Endothelial cell of umbilical vein (primary cell): ENCODE measurements at regions not wholly inside any gene's neighbourhood (a gene's known extent, or its start where the extent isn't known, plus 50 kb on each side); places are given as distances from the start of the nearest gene placed in this dataset.

Experiments
- BruUV-seq: library from RNA; stranded (reverse); fragments of 400-500 nt; replicated peaks from 2 replicates; lab custom pipeline; 2021; lab: Mats Ljungman, UMichigan
- CTCF ChIA-PET: fragments of 300-600, 350-600 bp; sonication (Branson Sonifier 250); formaldehyde crosslinking; loops from one replicate; lab custom pipeline; 2021; ENCODE audit warnings: antibody characterized with exemption, inconsistent platforms; lab: Charles Lee
- POLR2A ChIA-PET: fragments of 300-600, 350-600 bp; sonication (Branson Sonifier 250); formaldehyde crosslinking; loops from one replicate; lab custom pipeline; 2021; ENCODE audit warnings: antibody characterized with exemption, inconsistent platforms; lab: Charles Lee
- DNase-seq: peaks from one replicate; pipeline ENCODE4 v3.0.0-alpha.2; 2011; ENCODE audit warnings: low read depth, low spot score
- FAIRE-seq: peaks from 2 replicates; lab custom pipeline; 2011; peaks lifted over from hg19 to GRCh38; lab: Jason Lieb, UNC
- H2AFZ ChIP-seq: 2 replicates; pipeline ENCODE4 v1.6.0; 2012; ENCODE audit warnings: low read depth, low read length, control low read depth, inconsistent platforms
- H3K27ac ChIP-seq: 2 replicates; pipeline ENCODE4 v1.5.1; 2011; ENCODE audit warnings: low read depth, mild to moderate bottlenecking, control low read depth, low read length, moderate library complexity; ENCODE audit not compliant: insufficient read depth
- H3K27me3 ChIP-seq, 2 experiments: 2 replicates each; pipeline versions ENCODE4 v1.6.0 to v1.6.1; 2011; ENCODE audit warnings: low read length in 2 of 2, mixed read lengths in 1 of 2; ENCODE audit not compliant: control insufficient read depth in 2 of 2, insufficient read depth in 2 of 2
- H3K36me3 ChIP-seq, 2 experiments: 2 replicates in 1 of 2; 3 replicates in 1 of 2; pipeline ENCODE4 v1.5.1; 2011; ENCODE audit warnings: low read length in 2 of 2, mild to moderate bottlenecking in 1 of 2, moderate library complexity in 1 of 2; ENCODE audit not compliant: control insufficient read depth in 2 of 2, insufficient read depth in 2 of 2; ENCODE audit errors: extremely low read depth in 1 of 2
- H3K4me1 ChIP-seq: 3 replicates; pipeline ENCODE4 v1.5.1; 2011; ENCODE audit warnings: mild to moderate bottlenecking, low read length; ENCODE audit not compliant: control insufficient read depth, insufficient read depth; ENCODE audit errors: extremely low read depth
- H3K4me2 ChIP-seq: 2 replicates; pipeline ENCODE4 v1.6.1; 2011; ENCODE audit warnings: low read length, control low read depth, mixed read lengths; ENCODE audit not compliant: insufficient read depth
- H3K4me3 ChIP-seq, 3 experiments: fragments of 200-600 bp in 1 of 3; sonication (generic), shearing (Covaris generic) in 1 of 3; replicated peaks in 1 of 3; 2 replicates each; pipeline ENCODE4 v1.5.1; 2011 to 2016; ENCODE audit warnings: control low read depth in 3 of 3, low read length in 3 of 3, mild to moderate bottlenecking in 2 of 3, inconsistent platforms in 1 of 3, low read depth in 1 of 3, moderate library complexity in 1 of 3; ENCODE audit not compliant: insufficient read depth in 1 of 3
- H3K79me2 ChIP-seq: 2 replicates; pipeline ENCODE4 v1.6.0; 2012; ENCODE audit warnings: low read length, inconsistent platforms; ENCODE audit not compliant: control insufficient read depth, insufficient read depth
- H3K9ac ChIP-seq: replicated peaks from 2 replicates; pipeline ENCODE3; 2011; ENCODE audit warnings: low read length, control low read depth; ENCODE audit not compliant: insufficient read depth; ENCODE audit errors: extremely low read depth
- H3K9me1 ChIP-seq: replicated peaks from 3 replicates; pipeline ENCODE4 v1.6.0; 2011; ENCODE audit warnings: mild to moderate bottlenecking, low read length; ENCODE audit not compliant: control insufficient read depth, insufficient read depth; ENCODE audit errors: extremely low read depth
- H3K9me3 ChIP-seq: replicated peaks from 2 replicates; pipeline ENCODE4 v1.5.1; 2012; ENCODE audit warnings: low read length, inconsistent platforms; ENCODE audit not compliant: control insufficient read depth, insufficient read depth
- H4K20me1 ChIP-seq: replicated peaks from 2 replicates; pipeline ENCODE3; 2011; ENCODE audit warnings: mild to moderate bottlenecking, low read length; ENCODE audit not compliant: control insufficient read depth, insufficient read depth; ENCODE audit errors: extremely low read depth
- CTCF ChIP-seq, 2 donors: IDR thresholded peaks; 1 replicate in 1 of 2; 2 replicates in 1 of 2; pipeline ENCODE4 v1.5.1; 2011; ENCODE audit warnings: low read length in 2 of 2, mild to moderate bottlenecking in 2 of 2, moderate library complexity in 2 of 2, control low read depth in 1 of 2, inconsistent platforms in 1 of 2, low read depth in 1 of 2; ENCODE audit not compliant: insufficient read depth in 1 of 2; ENCODE audit errors: extremely low read depth in 1 of 2
- EZH2 ChIP-seq: IDR thresholded peaks from 2 replicates; pipeline ENCODE4 v1.6.1; 2012; ENCODE audit warnings: borderline replicate concordance, low read depth, mild to moderate bottlenecking, moderate library complexity, low read length, inconsistent platforms; ENCODE audit not compliant: severe bottlenecking
- FOS ChIP-seq: IDR thresholded peaks from 2 replicates; pipeline ENCODE4 v1.6.1; 2011; ENCODE audit warnings: mild to moderate bottlenecking, low read length, moderate library complexity, borderline replicate concordance; ENCODE audit not compliant: insufficient read depth
- GATA2 ChIP-seq: IDR thresholded peaks from 2 replicates; pipeline ENCODE4 v1.7.0; 2011; ENCODE audit warnings: low read depth, mild to moderate bottlenecking, moderate library complexity, mixed read lengths, low read length; ENCODE audit not compliant: insufficient read length, insufficient read depth
- JUN ChIP-seq: IDR thresholded peaks from 2 replicates; pipeline ENCODE4 v1.6.1; 2011; ENCODE audit warnings: borderline replicate concordance, low read depth; ENCODE audit not compliant: insufficient read length, insufficient read depth
- MAX ChIP-seq: IDR thresholded peaks from 2 replicates; pipeline ENCODE4 v1.6.1; 2011; ENCODE audit not compliant: insufficient read depth, insufficient read length
- MYC ChIP-seq: IDR thresholded peaks from one replicate; pipeline ENCODE4 v1.6.1; 2011; ENCODE audit warnings: mild to moderate bottlenecking, low read depth, low read length
- POLR2A ChIP-seq: IDR thresholded peaks from 2 replicates; pipeline ENCODE4 v1.6.1; 2012; ENCODE audit warnings: low read depth, mild to moderate bottlenecking, control low read depth, low read length
- POLR2AphosphoS5 ChIP-seq: IDR thresholded peaks from 2 replicates; pipeline ENCODE4 v1.6.1; 2012; ENCODE audit warnings: low read depth, mild to moderate bottlenecking, control low read depth, low read length, moderate library complexity; ENCODE audit not compliant: insufficient read depth
- dilution Hi-C: fragments of 300-500 bp; cut with MboI; formaldehyde crosslinking; loops from one replicate; pipeline ENCODE4 v1.15.0; 2019; ENCODE audit warnings: low sequenced_read_pairs; ENCODE audit not compliant: extremely low pct_ligation_motif_present
- intact Hi-C: fragments of 100-400 bp; cut with micrococcal nuclease; formaldehyde crosslinking; loops from one replicate; pipeline ENCODE4 v1.10.0; 2022

GRCh38 chr2:16214861-16215260, 274.5 kb downstream of the MYCN start:
- no peaks in the 10 kb centered on the region for H3K4me1 ChIP-seq
- no peaks in the 10 kb centered on the region for H3K79me2 ChIP-seq
- FAIRE-seq (no peak), DNase-seq (no peak)
- H3K9me1 ChIP-seq, result no peaks in the 10 kb centered on the region
- H3K27me3 ChIP-seq, result no peaks in the 10 kb centered on the region
- no peak overlapping the region for H2AFZ ChIP-seq
- BruUV-seq, result no TSS peak
- ChIA-PET CTCF (no interaction called here), POLR2A (no interaction called here)
- no peak overlapping the region for H3K9ac ChIP-seq
- peaks cover 1% of the 10 kb centered on the region for H3K9me3 ChIP-seq
- no peak overlapping the region for H3K4me2 ChIP-seq
- H3K27ac ChIP-seq, result no peak overlapping the region
- no peak for TF ChIP-seq CTCF (IDR thresholded peaks at IDR 0.05; ENCODE audit: extremely low read depth in 1 of 2, insufficient read depth in 1 of 2, low read depth in 1 of 2, low read length in 2 of 2)
- TF ChIP-seq GATA2, result no peak
- TF ChIP-seq JUN, result no peak
- no peak for TF ChIP-seq POLR2A
- no peak for TF ChIP-seq MYC
- no peak for TF ChIP-seq POLR2AphosphoS5
- TF ChIP-seq FOS, result no peak
- no peak for TF ChIP-seq EZH2
- no peak for TF ChIP-seq MAX
- no peaks in the 10 kb centered on the region for H3K36me3 ChIP-seq
- H3K4me3 ChIP-seq, result no peak overlapping the region
- no peaks in the 10 kb centered on the region for H4K20me1 ChIP-seq
- intact Hi-C loops (no loop called here), dilution Hi-C loops (no loop called here)
